ENCODE measurements at regions not wholly inside any gene's neighbourhood (a gene's known extent, or its start where the extent isn't known, plus 50 kb on each side); places are given as distances from the start of the nearest gene placed in this dataset.

- H3K4me3 Mint-ChIP-seq, result no peak overlapping the region
- H3K4me1 Mint-ChIP-seq, result no peaks in the 10 kb centered on the region
- H3K27ac Mint-ChIP-seq, result no peak overlapping the region
- no peaks in the 10 kb centered on the region for H3K27me3 Mint-ChIP-seq (ENCODE audit: low read depth, poor library complexity)
- peak; percentile 42 for DNase-seq
- TF ChIP-seq, protein P1, sequence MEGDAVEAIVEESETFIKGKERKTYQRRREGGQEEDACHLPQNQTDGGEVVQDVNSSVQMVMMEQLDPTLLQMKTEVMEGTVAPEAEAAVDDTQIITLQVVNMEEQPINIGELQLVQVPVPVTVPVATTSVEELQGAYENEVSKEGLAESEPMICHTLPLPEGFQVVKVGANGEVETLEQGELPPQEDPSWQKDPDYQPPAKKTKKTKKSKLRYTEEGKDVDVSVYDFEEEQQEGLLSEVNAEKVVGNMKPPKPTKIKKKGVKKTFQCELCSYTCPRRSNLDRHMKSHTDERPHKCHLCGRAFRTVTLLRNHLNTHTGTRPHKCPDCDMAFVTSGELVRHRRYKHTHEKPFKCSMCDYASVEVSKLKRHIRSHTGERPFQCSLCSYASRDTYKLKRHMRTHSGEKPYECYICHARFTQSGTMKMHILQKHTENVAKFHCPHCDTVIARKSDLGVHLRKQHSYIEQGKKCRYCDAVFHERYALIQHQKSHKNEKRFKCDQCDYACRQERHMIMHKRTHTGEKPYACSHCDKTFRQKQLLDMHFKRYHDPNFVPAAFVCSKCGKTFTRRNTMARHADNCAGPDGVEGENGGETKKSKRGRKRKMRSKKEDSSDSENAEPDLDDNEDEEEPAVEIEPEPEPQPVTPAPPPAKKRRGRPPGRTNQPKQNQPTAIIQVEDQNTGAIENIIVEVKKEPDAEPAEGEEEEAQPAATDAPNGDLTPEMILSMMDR (IDR thresholded peaks at IDR 0.05), result peak; percentile 65
- H3K9me3 Mint-ChIP-seq, result no peaks in the 10 kb centered on the region
- no peaks in the 10 kb centered on the region for H3K36me3 Mint-ChIP-seq (ENCODE audit: low read depth)
These were observed 791.3 kb upstream of the CHAC2 start for GRCh38 chr2:52976143-52976949.

GRCh38 chr2:52974127-52974526 is 793.5 kb upstream of the CHAC2 start:
- no peak for DNase-seq
- Mint-ChIP-seq H3K4me1 (peaks cover 11% of the 10 kb centered on the region), H3K36me3 (ENCODE audit: low read depth) (no peaks in the 10 kb centered on the region)

DNA sequence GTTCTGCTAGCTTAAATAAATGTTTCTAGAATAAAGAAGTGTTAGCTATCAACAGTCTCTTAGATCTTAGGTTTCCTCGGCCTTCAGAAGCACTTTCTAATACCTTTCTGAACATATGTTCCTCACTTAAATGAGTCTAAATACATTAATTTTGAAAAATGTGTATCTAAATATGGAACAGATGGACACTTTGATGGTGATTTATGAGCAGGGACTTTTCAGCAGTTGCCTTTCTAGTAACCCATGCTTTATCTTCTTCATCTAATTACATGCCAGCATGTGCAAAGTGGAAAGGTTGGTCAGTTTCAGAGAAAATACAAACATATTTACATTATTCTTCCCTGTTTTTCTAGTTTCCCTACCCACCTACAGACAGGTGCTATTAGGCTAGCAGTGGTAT is 797.0 kb upstream of the CHAC2 start:
- Mint-ChIP-seq H3K27me3 (ENCODE audit: low read depth, poor library complexity) (no peaks in the 10 kb centered on the region), H3K9me3 (no peaks in the 10 kb centered on the region), H3K4me1 (peaks cover 23% of the 10 kb centered on the region), H3K36me3 (ENCODE audit: low read depth) (no peaks in the 10 kb centered on the region), H3K27ac (no peak overlapping the region), H3K4me3 (no peak overlapping the region)
- no peak for DNase-seq
- TF ChIP-seq, protein P1 (IDR thresholded peaks at IDR 0.05), result no peak

More at GRCh38 chr2:52974127-52974526, 793.5 kb upstream of the CHAC2 start:
- Mint-ChIP-seq H3K27ac (no peak overlapping the region), H3K9me3 (no peaks in the 10 kb centered on the region), H3K4me3 (no peak overlapping the region), H3K27me3 (ENCODE audit: low read depth, poor library complexity) (no peaks in the 10 kb centered on the region)
- TF ChIP-seq, protein P1 (IDR thresholded peaks at IDR 0.05), result no peak

GRCh38 chr2:52968043-52968442 is 799.6 kb upstream of the CHAC2 start:
- no peaks in the 10 kb centered on the region for H3K9me3 Mint-ChIP-seq
- DNase-seq, result no peak
- H3K4me3 Mint-ChIP-seq, result no peak overlapping the region
- H3K27ac Mint-ChIP-seq, result no peak overlapping the region
- H3K36me3 Mint-ChIP-seq (ENCODE audit: low read depth), result no peaks in the 10 kb centered on the region
- TF ChIP-seq, protein P1 (IDR thresholded peaks at IDR 0.05), result no peak
- no peaks in the 10 kb centered on the region for H3K27me3 Mint-ChIP-seq (ENCODE audit: low read depth, poor library complexity)
- peaks cover 41% of the 10 kb centered on the region for H3K4me1 Mint-ChIP-seq

- peak; percentile 15 for DNase-seq
- Mint-ChIP-seq H3K27ac (peak overlapping the region; percentile 91), H3K4me3 (no peak overlapping the region), H3K9me3 (no peaks in the 10 kb centered on the region), H3K27me3 (ENCODE audit: low read depth, poor library complexity) (no peaks in the 10 kb centered on the region), H3K4me1 (peaks cover 50% of the 10 kb centered on the region), H3K36me3 (ENCODE audit: low read depth) (no peaks in the 10 kb centered on the region)
- TF ChIP-seq, protein P1 (IDR thresholded peaks at IDR 0.05), result no peak
These were observed 802.6 kb upstream of the CHAC2 start for GRCh38 chr2:52964916-52965530.
